NOMO-1 (cell line): ENCODE measurements at regions not wholly inside any gene's neighbourhood (a gene's known extent, or its start where the extent isn't known, plus 50 kb on each side); places are given as distances from the start of the nearest gene placed in this dataset.

ENCODE experiments used
- DNase-seq, 2 experiments: peaks; one replicate each; lab custom pipeline; 2025; ENCODE audit not compliant: unreplicated experiment in 2 of 2; lab: John Stamatoyannopoulos, UW

DNA sequence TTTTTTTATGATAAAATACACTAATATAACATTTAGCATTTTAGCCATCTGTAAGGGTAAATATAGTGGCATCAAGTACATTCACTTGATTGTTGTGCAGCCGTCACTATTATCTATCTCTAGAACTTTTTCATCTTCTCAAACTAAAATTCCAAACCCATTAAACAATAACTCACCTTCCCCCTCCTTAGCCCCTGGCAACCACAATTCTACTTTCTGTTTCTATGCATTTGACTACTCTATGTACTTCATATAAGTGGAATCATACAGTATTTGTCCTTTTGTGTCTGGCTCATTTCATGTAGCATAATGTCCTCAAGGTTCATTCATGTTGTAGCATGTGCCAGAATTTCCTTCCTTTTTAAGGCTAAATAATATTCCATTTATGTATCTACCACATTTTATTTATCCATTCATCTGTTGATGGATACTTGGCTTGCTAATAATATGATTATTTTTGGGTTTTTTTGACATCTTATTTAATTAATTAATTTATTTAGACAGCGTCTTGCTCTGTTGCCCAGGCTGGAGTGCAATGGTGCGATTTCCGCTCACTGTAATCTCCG is 69.6 kb upstream of the MACF1 start:
- DNase-seq: no peak

DNA sequence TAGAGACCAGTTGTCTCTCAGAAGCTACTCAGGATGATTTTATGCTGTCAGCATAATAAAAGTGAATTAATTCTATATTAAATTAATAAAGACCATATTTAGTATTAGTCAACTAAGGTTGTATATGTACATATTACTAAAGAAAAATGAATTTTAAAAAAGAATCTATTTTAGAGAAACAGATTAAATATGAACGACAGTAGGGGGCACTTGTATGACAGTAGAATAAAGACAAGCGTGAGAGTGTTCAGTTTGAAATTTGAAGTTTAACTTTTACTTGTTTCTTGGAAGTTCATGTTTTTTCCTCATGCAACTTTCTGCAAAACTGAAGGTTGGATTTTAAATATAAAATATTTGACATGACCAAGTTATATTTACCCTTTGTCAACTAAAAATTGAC is 67.9 kb upstream of the MACF1 start:
- DNase-seq: no peak

DNA sequence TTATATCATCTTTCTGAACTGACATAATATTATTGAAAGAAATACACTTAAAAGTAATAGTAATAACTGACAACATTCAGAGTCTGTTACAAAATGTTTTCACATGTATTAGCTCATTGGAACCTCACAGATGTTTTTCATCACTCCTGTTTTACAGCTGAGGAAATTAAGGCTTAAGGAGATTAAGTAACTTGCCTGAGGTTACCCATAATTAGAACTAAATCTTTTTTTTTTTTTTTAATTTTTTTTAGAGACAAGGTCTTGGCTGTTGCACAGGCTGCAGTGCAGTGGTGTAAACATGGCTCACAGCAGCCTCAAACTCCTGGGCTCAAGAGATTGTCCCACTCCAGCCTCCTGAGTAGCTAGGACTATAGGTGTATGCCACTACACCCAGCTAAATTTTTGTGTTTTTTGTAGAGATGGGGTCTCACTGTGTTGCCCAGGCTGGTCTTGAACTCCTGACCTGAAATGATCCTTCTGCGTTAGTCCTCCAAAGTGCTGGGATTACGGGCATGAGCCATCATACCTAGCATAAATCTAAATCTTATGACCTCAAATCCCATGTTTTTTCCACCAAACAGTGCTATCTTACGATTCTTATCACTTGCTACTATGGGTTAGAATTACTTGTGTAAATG is 64.7 kb upstream of the MACF1 start:
- no peak for DNase-seq

DNA sequence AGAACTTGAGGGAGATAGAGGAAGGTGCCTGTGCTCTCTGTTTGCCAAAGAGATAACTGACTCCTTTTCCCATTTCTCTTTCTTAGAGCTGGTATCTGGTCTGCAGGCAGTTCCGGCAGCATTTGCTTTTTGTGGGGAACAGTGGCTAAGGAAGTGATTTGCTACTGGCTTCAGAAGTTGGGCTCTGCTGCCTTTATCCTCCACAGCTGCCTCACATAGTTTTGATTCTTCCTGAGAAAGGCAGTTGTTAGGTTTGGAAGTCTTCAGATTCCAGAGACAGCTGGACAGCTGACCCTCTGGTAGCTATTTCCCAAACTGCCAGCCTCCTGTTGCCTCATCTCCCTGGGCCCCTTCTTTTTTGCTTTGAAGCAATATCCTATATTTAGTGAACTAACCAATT is 62.6 kb upstream of the MACF1 start:
- no peak for DNase-seq

DNA sequence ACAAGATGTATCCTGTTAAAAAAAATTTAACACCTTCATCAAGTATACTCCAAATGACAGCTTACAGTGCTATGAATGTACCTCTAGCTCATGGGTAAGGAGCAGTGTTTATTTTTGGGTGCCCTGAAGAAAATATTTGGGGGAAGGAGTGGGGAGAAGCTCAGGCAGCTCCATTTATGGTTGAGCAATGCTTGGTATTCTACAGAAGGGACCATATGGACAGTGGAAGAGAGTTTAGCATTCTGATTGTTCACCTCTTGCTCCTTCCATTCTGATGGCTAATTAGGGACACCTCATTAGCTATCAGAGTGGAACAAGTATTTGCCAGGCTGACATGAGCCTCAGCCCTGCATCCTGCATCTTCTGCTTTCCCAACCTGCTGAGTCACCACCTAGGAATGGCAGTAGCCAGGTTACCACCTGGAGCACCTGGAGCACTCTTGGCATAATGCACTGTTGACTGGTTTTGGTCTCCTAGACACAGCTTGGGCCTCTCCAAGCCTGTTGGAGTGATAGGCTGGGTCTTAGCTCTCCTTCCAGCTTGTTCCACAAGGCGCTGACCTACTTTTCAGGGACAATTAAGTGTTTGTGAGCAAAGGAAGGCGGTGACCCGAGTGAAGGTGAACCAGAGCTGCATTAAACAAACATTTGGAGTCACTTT is 62.0 kb upstream of the MACF1 start:
- no peak for DNase-seq

DNA sequence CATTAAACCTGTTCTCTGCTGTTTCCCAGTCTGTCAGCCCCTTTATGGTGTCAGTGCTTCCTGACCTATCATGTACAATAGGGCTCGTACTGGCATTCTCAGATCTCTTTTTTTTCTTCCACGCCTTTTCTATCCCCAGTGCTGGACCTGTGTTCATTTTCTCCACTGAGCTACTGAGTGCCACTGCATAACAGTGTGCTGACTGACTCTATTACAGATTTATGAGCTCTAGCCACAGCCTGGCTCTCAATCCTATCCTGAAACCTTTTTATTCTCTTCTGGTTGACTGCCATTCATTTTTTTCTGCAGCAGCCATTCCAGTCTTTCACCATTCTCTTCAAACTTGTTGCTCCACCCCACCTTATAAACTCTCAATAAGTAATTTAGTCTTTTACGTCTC is 59.6 kb upstream of the MACF1 start:
- no peak for DNase-seq

DNA sequence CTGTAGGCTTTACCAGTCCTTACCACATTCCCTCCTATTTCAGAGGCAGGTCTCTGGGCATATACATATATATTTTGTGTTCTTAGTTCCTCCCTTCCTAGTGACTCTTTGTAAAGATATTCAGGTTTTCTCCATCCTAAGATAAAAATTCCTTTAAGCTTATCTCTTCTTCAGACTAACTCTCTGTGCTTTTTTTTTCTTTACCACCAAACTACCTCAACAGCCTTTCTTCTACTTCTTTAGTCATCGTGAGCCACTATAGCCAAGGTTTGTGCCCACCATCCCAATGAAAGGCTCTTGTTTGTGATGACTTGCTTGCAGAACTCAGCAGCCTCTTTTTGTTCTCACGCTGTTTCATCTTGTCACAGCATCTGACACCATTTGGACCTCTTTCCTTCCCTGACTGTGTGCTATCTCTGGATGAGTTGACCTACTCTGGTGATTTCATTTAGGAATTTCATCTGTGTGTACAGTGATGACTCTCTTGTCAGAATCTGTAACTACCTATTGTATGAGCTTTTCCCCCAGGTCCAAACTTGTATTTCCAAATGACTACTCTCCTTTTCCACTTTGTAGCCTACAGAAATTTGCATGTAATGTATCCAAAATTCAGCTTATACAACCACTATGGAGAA is 59.0 kb upstream of the MACF1 start:
- DNase-seq: no peak

DNA sequence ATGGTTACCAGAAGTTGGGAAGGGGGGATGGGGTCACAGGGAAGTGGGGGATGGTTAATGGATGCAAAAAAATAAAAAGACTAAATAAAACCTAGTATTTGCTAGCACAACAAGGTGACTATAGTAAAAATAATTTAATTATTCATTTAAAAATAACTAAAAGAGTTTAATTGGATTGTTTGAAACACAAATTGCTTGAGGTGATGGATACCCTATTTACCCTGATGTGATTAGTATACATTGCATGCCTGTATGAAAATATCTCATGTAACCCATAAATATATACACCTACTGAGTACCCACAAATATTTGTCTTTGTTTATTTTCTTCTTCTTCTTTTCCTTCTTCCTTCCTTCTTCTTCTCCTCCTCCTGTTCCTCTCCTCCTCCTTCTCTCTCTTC is 57.8 kb upstream of the MACF1 start:
- no peak for DNase-seq

DNA sequence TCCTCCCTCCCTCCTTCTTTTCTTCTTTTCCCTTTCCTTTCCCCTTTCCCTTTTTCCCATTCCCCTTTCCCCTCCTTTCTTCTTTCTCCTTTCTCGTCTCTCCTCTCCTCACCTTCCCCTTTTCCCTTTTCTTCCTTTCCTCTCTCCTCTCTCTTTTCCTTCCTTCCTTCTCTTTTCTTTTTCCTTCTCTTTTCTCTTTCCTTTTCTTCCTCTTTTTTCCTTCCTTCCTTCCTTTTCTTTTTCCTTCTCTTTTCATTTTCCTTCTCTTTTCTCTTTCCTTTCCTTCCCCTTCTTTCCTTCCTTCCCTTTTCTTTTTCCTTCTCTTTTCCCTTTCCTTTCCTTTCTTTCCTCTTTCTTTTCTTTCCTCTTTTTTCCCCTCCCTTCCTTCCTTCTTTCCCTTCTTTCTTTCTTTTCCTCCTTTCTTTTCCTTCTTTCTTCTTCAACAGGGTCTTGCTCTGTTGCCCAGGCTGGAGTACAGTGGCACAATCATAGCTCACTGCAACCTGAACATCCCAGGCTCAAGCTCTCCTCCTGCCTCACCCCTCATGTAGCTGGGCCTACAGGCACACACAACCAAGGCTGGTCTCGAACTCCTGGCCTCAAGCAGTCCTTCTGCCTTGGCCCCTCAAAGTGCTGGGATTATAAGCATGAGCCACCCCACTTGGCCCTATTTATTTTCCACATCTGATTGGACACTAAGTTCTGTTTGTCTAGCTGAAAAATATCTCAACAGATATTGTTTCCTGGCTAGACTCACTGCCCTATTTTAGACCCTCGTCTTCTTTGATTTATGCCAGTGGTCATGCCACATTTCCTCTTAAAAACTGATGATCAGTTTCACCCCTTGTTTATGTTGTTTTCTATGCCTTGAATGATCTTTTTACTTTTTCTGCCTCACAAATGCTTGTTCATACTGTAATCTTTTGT is 57.1 kb upstream of the MACF1 start:
- no peak for DNase-seq

DNA sequence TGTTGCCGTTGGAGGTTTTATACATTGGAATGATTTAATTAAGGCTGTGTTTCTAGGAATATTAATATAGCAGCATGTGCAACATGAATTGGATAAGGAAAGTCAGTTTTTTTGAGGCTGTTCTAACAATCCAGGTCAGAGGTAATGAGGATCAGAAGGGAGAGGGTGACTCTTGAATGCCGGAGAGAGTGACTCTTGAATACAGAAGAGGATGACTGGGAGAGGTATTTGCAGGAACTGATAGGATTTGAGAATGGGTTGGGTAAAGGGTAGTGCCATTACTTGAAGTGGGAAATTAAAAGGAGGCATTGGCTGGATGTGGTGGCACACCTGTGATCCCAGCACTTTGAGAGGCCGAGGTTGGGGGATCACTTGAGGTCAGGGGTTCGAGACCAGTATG is 55.6 kb upstream of the MACF1 start:
- no peak for DNase-seq

DNA sequence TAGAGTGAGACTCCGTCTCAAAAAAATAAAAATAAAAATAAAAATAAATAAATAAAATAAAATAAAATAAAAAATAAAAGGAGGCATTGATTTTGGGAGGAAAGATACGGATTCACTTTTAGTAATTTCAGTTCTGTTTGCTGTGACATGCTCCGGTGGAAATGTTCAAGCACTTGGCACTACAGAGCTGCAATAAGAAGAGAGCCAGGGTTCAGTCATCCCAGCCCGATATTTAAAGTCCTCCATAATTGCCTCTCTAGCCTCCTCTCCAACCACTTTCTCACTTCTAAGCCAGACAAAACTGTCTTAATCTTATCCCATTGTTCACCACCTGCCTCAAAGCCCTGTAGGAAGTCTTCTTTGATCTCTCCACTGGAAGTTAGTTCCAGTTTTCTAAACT is 55.0 kb upstream of the MACF1 start:
- DNase-seq: no peak

DNA sequence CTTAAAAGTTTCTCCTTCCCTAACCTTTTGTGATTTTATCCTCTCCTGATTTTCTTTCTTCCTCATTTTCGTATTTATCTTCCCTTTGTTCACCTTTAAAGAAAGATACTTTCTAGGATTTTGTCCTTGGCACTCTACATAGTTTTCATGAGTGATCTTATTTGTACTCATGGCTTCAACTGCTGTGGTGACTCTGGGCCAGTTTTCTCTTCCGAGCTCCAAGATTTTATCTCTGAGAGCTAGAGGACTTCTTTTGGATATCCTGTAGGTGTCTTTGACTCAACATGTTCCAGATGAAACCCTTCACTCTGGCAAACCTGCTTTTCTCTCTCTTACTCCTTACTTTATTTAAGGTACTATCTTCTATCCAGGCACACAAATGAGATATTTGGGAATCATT is 53.7 kb upstream of the MACF1 start:
- no peak for DNase-seq

DNA sequence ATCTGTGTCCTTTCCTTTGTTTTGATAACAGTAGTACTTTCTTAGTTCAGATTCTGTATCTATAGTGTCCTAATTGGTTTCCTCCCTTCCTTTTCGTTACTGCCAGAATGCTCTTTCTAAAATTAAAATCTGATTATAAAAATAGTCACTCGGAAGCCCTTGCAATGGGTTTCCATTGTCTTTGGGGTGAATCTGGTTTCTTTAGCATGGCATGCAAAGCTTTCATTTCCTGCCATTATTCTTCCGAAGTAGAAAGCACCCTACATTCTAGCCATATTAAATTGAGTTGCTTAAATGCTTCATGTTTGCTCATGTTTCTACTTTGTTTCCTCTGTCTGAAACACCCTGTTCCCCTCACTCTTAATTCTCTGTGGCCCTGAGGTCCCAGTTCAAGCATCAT is 53.2 kb upstream of the MACF1 start:
- no peak for DNase-seq

DNA sequence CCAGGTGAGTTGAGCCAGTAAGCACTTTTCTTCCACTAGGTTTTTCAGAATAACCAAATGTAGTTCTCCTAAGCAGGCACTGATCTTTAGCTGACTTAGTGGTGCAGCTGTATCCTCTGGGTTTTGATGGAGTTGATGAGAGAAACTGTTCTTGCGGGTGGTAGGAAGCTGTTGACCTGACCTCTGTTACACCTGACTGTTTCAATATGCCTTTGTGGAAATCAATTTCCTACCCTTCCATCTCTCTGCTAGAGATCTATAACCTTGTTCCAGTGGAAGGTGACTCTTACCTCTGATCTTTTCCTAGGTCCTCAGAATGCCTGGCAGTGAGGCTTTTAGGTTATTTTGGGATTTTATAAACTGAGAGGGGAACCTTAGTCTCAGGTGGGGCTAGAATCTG is 51.6 kb upstream of the MACF1 start:
- DNase-seq: no peak

DNA sequence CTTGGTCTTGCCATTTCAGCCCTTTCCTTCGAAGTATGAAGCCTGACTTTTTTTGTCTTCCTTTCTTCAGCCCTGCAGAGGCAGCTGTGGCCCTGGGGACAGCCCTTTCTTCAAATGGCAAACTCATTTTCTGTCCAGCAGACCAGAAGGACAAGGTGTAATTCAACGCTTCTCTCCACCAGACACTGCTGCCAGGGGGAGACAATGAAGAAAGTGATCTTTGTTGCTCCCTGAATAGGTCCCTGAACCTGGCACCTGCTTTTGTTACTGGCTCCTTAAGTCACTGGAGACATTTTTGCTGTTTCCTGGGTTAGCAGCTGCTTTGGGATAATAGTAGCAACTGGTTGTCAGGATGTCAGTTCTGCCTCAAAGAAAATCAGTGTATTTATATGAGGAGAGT is 50.8 kb upstream of the MACF1 start:
- DNase-seq: no peak

DNA sequence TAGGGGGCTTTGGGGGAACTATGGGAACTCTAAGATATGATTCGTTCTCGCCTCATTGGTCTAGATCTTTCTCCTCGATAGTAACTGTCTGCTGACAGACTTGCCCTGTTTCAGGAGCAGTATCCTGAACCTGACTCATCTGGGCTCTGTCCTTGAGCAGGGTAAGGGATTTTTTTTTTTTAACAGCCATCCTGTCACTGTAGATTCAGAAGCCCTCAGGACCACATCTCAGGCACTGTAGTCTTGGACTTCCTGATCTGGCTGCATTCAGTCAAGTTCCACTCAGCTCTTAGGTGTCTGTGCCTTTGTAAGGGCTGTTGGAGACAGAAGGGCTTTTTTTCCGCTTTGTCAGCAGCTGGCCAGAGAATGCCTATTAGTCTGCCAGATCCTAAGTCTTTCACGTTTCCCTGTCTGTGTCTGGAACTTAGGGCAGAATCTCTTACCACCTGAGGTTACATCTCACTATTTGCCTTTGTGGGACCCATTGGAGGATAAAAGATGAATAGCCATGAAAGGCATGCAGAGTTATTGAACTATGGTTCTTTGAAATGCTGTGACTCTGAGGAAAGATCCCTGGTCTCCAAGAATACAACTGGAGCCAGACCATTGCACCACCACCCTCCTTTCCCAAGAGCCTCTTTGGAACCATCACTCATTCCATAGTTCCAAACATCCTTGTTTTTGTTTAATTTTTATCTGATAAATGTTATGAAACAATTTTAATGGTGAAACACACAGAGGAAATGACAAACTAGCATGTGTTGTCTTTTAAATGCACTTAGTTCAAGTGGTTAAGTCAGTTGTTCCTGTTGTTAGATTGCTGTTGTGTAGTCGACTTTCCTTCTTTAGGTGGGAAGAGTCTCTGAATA is 49.7 kb upstream of the MACF1 start:
- no peak for DNase-seq
